Prostate gland (tissue), 2 donors: ENCODE measurements at regions not wholly inside any gene's neighbourhood (a gene's known extent, or its start where the extent isn't known, plus 50 kb on each side); places are given as distances from the start of the nearest gene placed in this dataset.

Source experiments
- DNase-seq: peaks from one replicate; pipeline ENCODE4 v3.0.0-alpha.2; 2019; ENCODE audit warnings: low spot score
- H3K27ac ChIP-seq, 2 donors: fragments of 200-600 bp; sonication (generic); 2 replicates each; pipeline ENCODE4 v1.5.1; 2017 to 2019
- H3K27me3 ChIP-seq: fragments of 200-600 bp; sonication (generic); replicated peaks from 2 replicates; pipeline ENCODE4 v1.5.1; 2019; ENCODE audit not compliant: insufficient read depth
- H3K36me3 ChIP-seq, 2 donors: fragments of 200-600 bp; sonication (generic); 1 replicate in 1 of 2; 2 replicates in 1 of 2; pipeline versions ENCODE4 v1.5.1 to v1.8.1; 2017 to 2019
- H3K4me1 ChIP-seq: fragments of 200-600 bp; sonication (generic); replicated peaks from 2 replicates; pipeline ENCODE4 v1.5.1; 2019
- H3K4me3 ChIP-seq, 2 donors: fragments of 200-600 bp; sonication (generic); 2 replicates each; pipeline ENCODE4 v1.5.1; 2017 to 2019
- H3K9me3 ChIP-seq: fragments of 200-600 bp; sonication (generic); 2 replicates; pipeline ENCODE4 v1.5.1; 2017
- POLR2A ChIP-seq: fragments of 450-650 bp; IDR thresholded peaks from one replicate; pipeline ENCODE4 v1.6.1; 2016; ENCODE audit warnings: antibody characterized with exemption, mild to moderate bottlenecking
- POLR2AphosphoS5 ChIP-seq: sonication (generic); formaldehyde crosslinking; IDR thresholded peaks from one replicate; pipeline ENCODE4 v1.6.1; 2017; ENCODE audit warnings: antibody characterized with exemption
- WGBS: methylation state at CpG from one replicate; pipeline ENCODE4 v1.1.5; 2018; 5-methylcytosine and 5-hydroxymethylcytosine counted together
- intact Hi-C: fragments of 100-400 bp; cut with DNase I; formaldehyde crosslinking; loops from one replicate; pipeline ENCODE4 v1.14.2; 2022
- TF ChIP-seq, protein P1 (sequence below), 4 experiments: fragments of 200-600 bp in 2 of 4; fragments of 450-650 bp in 2 of 4; sonication (generic) in 2 of 4; IDR thresholded peaks; 1 replicate in 3 of 4; 2 replicates in 1 of 4; pipeline ENCODE4 v1.5.1; 2016 to 2019; ENCODE audit warnings: antibody characterized with exemption in 4 of 4, mild to moderate bottlenecking in 2 of 4, moderate library complexity in 2 of 4

DNA sequence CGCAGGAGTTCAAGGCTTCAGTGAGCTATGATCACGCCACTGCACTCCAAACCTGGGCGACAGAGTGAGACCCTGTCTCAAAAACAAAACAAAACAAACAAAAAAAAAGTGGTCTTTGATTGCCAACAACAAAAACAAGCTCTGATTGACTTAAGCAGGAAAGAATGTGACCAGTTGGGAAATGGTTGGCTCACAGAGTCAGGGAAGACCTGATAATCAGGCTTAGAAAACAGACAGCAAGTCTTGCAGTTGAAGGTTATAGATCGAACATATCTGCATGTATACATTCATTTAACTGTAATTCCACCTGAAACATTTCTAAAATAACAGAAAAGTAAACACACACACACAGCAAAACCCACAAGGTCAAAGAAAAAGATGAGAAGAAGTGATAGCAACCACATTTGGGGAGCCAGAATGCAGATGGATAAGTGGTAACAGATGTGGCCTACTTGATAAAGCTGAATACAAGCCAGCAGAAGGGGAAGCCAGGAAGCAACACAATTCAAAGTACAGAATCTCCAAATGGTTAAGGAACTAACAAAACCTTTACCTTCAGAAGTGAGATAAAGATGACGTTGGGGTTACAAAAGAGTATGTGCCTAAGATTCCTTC is 699.9 kb upstream of the ZNF385D start:
- WGBS, result 76% methylated on average over 5 of the region's 5 CpGs
- Histone ChIP-seq H3K36me3 (no peaks in the 10 kb centered on the region), H3K4me3 (no peak overlapping the region), H3K4me1 (no peaks in the 10 kb centered on the region), H3K9me3 (no peaks in the 10 kb centered on the region), H3K27me3 (no peaks in the 10 kb centered on the region), H3K27ac (no peak overlapping the region)
- intact Hi-C loops, result no loop called here
- TF ChIP-seq, protein P1, sequence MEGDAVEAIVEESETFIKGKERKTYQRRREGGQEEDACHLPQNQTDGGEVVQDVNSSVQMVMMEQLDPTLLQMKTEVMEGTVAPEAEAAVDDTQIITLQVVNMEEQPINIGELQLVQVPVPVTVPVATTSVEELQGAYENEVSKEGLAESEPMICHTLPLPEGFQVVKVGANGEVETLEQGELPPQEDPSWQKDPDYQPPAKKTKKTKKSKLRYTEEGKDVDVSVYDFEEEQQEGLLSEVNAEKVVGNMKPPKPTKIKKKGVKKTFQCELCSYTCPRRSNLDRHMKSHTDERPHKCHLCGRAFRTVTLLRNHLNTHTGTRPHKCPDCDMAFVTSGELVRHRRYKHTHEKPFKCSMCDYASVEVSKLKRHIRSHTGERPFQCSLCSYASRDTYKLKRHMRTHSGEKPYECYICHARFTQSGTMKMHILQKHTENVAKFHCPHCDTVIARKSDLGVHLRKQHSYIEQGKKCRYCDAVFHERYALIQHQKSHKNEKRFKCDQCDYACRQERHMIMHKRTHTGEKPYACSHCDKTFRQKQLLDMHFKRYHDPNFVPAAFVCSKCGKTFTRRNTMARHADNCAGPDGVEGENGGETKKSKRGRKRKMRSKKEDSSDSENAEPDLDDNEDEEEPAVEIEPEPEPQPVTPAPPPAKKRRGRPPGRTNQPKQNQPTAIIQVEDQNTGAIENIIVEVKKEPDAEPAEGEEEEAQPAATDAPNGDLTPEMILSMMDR (IDR thresholded peaks at IDR 0.05), result no peak
- TF ChIP-seq POLR2AphosphoS5, result no peak
- no peak for TF ChIP-seq POLR2A
- no peak for DNase-seq

DNA sequence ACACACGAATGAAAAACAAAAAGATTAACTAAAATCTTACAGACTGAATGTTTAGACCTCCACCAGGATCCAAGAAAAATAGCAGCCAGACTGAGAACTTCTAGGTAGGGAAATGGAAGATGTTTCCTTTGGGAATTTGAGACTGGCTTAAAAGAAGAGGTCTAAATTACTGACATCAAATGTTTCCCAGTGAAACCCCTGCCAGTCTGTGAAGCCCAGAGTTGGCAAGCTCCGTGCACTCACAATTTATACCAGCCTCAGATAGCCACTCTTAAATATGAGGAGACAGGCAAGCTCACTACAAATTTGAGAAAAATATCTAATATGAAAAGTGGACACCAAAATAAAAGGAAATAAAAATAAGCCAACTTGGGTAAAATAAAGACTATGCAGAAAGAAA is 700.5 kb upstream of the ZNF385D start:
- intact Hi-C loops, result no loop called here
- no peak overlapping the region for H3K27ac ChIP-seq
- H3K4me1 ChIP-seq, result no peaks in the 10 kb centered on the region
- 48% methylated on average over 2 of the region's 2 CpGs for WGBS
- no peak overlapping the region for H3K4me3 ChIP-seq
- no peaks in the 10 kb centered on the region for H3K9me3 ChIP-seq
- H3K27me3 ChIP-seq, result no peaks in the 10 kb centered on the region
- no peak for TF ChIP-seq POLR2A
- TF ChIP-seq POLR2AphosphoS5, result no peak
- TF ChIP-seq, protein P1 (IDR thresholded peaks at IDR 0.05), result no peak
- no peak for DNase-seq
- H3K36me3 ChIP-seq, result no peaks in the 10 kb centered on the region

DNA sequence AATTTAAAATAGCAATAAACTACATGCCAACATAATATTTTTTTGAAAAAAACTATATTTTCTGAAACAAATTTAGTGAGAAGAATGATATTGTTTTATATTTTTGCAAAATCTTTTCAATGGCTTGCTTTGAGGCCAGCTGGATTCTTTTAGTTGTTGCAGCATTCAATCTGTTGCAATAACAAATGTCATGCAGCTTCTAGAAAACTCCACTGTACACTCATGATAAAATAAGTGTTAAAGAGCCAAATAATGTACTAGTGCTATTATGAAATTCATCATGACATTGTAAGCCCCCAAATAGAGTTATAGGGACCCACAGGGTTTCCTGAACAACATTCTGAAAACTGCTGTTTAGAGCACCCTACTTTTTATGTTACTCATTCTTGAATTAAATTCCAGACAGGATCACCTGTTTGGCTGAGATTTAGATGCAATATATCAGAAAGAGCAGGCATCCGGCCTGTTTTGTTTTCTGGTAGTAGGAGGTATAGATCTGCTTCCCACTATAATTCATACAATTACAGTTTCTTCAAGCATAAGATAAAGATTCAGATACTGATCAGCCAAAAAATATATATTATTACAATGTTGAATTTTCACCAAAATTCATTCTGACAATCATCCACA is 703.0 kb upstream of the ZNF385D start:
- TF ChIP-seq POLR2A (no peak), POLR2AphosphoS5 (no peak)
- Histone ChIP-seq H3K4me1 (no peaks in the 10 kb centered on the region), H3K27me3 (no peaks in the 10 kb centered on the region), H3K4me3 (no peak overlapping the region), H3K27ac (no peak overlapping the region), H3K9me3 (no peaks in the 10 kb centered on the region), H3K36me3 (no peaks in the 10 kb centered on the region)
- intact Hi-C loops, result no loop called here
- no peak for DNase-seq
- 74% methylated on average over 1 of the region's 1 CpG for WGBS

DNA sequence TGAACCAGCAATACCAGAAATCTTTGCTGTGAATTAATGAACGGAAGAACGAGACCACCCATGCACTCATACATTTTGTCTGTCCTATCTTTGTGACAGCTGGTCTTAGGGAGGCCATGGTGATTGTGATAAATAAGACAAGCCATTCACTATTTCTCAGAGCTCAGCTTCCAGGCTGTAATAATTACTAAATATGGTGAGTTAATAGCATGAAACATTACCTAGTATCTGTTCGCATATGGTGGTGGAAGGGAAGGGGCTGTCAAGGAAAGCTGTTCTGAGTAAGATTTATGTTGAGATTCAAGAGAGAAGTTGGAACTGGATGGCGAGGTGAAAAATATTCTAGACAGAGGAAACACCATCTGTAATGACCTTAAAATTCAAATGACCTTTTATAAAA is 719.0 kb upstream of the ZNF385D start:
- 83% methylated on average over 4 of the region's 4 CpGs for WGBS
- no peak overlapping the region for H3K4me3 ChIP-seq
- H3K36me3 ChIP-seq, result no peaks in the 10 kb centered on the region
- H3K27me3 ChIP-seq, result no peaks in the 10 kb centered on the region
- no peak for TF ChIP-seq POLR2AphosphoS5
- TF ChIP-seq POLR2A, result no peak
- TF ChIP-seq, protein P1 (IDR thresholded peaks at IDR 0.05), result no peak
- intact Hi-C loops, result no loop called here
- no peaks in the 10 kb centered on the region for H3K4me1 ChIP-seq
- no peak overlapping the region for H3K27ac ChIP-seq
- DNase-seq, result no peak
- no peaks in the 10 kb centered on the region for H3K9me3 ChIP-seq

DNA sequence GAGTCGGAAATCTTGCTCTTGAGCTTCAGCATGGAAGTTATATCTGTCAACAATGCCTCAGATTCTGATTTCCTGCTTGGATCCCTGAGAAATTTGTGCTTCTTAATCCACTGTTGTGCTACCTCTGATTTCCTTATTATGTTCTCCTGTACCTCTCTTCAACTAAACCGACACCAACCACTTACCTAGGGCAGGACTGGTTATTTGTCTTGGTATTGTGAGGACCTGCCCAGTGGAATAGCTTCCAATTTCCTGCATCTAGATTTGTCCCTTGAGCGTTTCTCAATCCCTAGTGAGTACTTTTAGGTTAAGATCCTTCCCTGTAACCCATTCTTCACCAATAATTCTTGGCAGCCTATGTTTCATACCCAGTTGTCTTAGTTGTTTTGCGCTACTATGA is 720.5 kb upstream of the ZNF385D start:
- no peak for DNase-seq
- Histone ChIP-seq H3K9me3 (no peaks in the 10 kb centered on the region), H3K27me3 (no peaks in the 10 kb centered on the region), H3K27ac (no peak overlapping the region), H3K36me3 (no peaks in the 10 kb centered on the region), H3K4me1 (no peaks in the 10 kb centered on the region), H3K4me3 (no peak overlapping the region)
- WGBS, result 81% methylated on average over 4 of the region's 4 CpGs
- TF ChIP-seq POLR2AphosphoS5 (no peak), POLR2A (no peak)
- TF ChIP-seq, protein P1 (IDR thresholded peaks at IDR 0.05), result no peak
- intact Hi-C loops, result no loop called here
